Nephron progenitor cell (in vitro differentiated cells): ENCODE measurements at regions not wholly inside any gene's neighbourhood (a gene's known extent, or its start where the extent isn't known, plus 50 kb on each side); places are given as distances from the start of the nearest gene placed in this dataset.

Experiments used
- DNase-seq: peaks from one replicate; pipeline ENCODE4 v3.0.0; 2021
- H3K27ac Mint-ChIP-seq: 2 replicates; pipeline ENCODE4 v1.8.0; 2021; ENCODE audit warnings: mild to moderate bottlenecking, moderate library complexity, mixed read lengths
- H3K27me3 Mint-ChIP-seq: 2 replicates; pipeline ENCODE4 v1.8.0; 2021; ENCODE audit warnings: mild to moderate bottlenecking, low read depth, mixed read lengths; ENCODE audit not compliant: poor library complexity
- H3K36me3 Mint-ChIP-seq: 2 replicates; pipeline ENCODE4 v1.8.0; 2021; ENCODE audit warnings: low read depth, mixed read lengths
- H3K4me1 Mint-ChIP-seq: 2 replicates; pipeline ENCODE4 v1.8.0; 2021; ENCODE audit warnings: mixed read lengths
- H3K4me3 Mint-ChIP-seq: 2 replicates; pipeline ENCODE4 v1.8.0; 2021; ENCODE audit warnings: mild to moderate bottlenecking, moderate library complexity, mixed read lengths
- H3K9me3 Mint-ChIP-seq: 2 replicates; pipeline ENCODE4 v1.8.0; 2021; ENCODE audit warnings: mild to moderate bottlenecking, moderate library complexity, mixed read lengths
- CTCF ChIP-seq: fragments of 200-600 bp; sonication (generic); IDR thresholded peaks from 2 replicates; pipeline ENCODE4 v1.5.0; 2021; ENCODE audit warnings: antibody characterized with exemption

DNA sequence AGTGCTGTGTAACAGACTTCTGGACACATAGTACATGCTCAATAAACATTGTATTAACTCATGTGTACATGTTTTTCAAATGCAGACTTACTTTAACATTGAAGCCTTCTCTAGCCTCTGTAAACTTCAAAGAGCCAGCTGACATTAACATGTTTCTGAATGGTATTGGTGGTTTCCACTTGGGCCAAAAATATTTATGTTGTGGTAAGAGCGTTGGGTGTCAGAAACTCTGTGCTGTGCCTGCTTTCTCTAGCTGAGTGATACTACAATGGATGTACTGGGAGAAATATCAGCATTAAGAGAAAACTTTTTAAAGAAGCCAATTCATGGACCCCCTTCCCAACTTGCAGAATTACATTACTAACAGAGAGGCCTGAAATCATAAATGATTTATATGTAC is 1951.7 kb downstream of the TP53TG3F start:
- DNase-seq: no peak
- no peaks in the 10 kb centered on the region for H3K27me3 Mint-ChIP-seq
- no peak overlapping the region for H3K4me3 Mint-ChIP-seq
- no peak for TF ChIP-seq CTCF
- H3K4me1 Mint-ChIP-seq: no peaks in the 10 kb centered on the region
- no peak overlapping the region for H3K27ac Mint-ChIP-seq
- peaks cover 87% of the 10 kb centered on the region for H3K9me3 Mint-ChIP-seq
- no peaks in the 10 kb centered on the region for H3K36me3 Mint-ChIP-seq

- no peaks in the 10 kb centered on the region for H3K4me1 Mint-ChIP-seq
- H3K9me3 Mint-ChIP-seq: peaks cover 83% of the 10 kb centered on the region
These were observed 1954.7 kb downstream of the TP53TG3F start for GRCh38 chr16:35414139-35414538.

GRCh38 chr16:35414563-35414962 is 1955.2 kb downstream of the TP53TG3F start:
- no peak for TF ChIP-seq CTCF
- Mint-ChIP-seq H3K9me3 (peaks cover 86% of the 10 kb centered on the region), H3K4me1 (no peaks in the 10 kb centered on the region), H3K36me3 (no peaks in the 10 kb centered on the region), H3K27ac (no peak overlapping the region), H3K27me3 (no peaks in the 10 kb centered on the region), H3K4me3 (no peak overlapping the region)
- DNase-seq: no peak

More at GRCh38 chr16:35414139-35414538, 1954.7 kb downstream of the TP53TG3F start:
- no peaks in the 10 kb centered on the region for H3K36me3 Mint-ChIP-seq
- H3K4me3 Mint-ChIP-seq: no peak overlapping the region
- no peak overlapping the region for H3K27ac Mint-ChIP-seq
- no peak for TF ChIP-seq CTCF
- H3K27me3 Mint-ChIP-seq: no peaks in the 10 kb centered on the region
- no peak for DNase-seq

- Mint-ChIP-seq H3K9me3 (peaks cover 77% of the 10 kb centered on the region), H3K4me3 (no peak overlapping the region)
These were observed 1965.9 kb downstream of the TP53TG3F start for GRCh38 chr16:35425270-35425669.

GRCh38 chr16:35431829-35432663 is 1972.6 kb downstream of the TP53TG3F start:
- no peaks in the 10 kb centered on the region for H3K36me3 Mint-ChIP-seq
- no peak overlapping the region for H3K27ac Mint-ChIP-seq
- H3K27me3 Mint-ChIP-seq: no peaks in the 10 kb centered on the region
- H3K9me3 Mint-ChIP-seq: peaks cover 84% of the 10 kb centered on the region
- DNase-seq: no peak
- no peak overlapping the region for H3K4me3 Mint-ChIP-seq
- TF ChIP-seq CTCF: peak; percentile 9
- no peaks in the 10 kb centered on the region for H3K4me1 Mint-ChIP-seq

More at GRCh38 chr16:35425270-35425669, 1965.9 kb downstream of the TP53TG3F start:
- Mint-ChIP-seq H3K36me3 (no peaks in the 10 kb centered on the region), H3K4me1 (no peaks in the 10 kb centered on the region), H3K27me3 (no peaks in the 10 kb centered on the region), H3K27ac (no peak overlapping the region)
- TF ChIP-seq CTCF: no peak
- no peak for DNase-seq

- no peaks in the 10 kb centered on the region for H3K36me3 Mint-ChIP-seq
- H3K9me3 Mint-ChIP-seq: peaks cover 91% of the 10 kb centered on the region
- H3K27me3 Mint-ChIP-seq: no peaks in the 10 kb centered on the region
These were observed 1981.5 kb downstream of the TP53TG3F start for GRCh38 chr16:35440875-35441274.

More at GRCh38 chr16:35440875-35441274, 1981.5 kb downstream of the TP53TG3F start:
- no peak for TF ChIP-seq CTCF
- no peak for DNase-seq
- Mint-ChIP-seq H3K4me1 (no peaks in the 10 kb centered on the region), H3K4me3 (no peak overlapping the region), H3K27ac (no peak overlapping the region)
